D721Med (cell line): ENCODE measurements at regions not wholly inside any gene's neighbourhood (a gene's known extent, or its start where the extent isn't known, plus 50 kb on each side); places are given as distances from the start of the nearest gene placed in this dataset.

Source experiments
- DNase-seq: peaks from one replicate; pipeline ENCODE4 v3.0.0; 2011; ENCODE audit warnings: low spot score; ENCODE audit not compliant: insufficient read length
- FAIRE-seq: peaks from 2 replicates; lab custom pipeline; 2011; peaks lifted over from hg19 to GRCh38; lab: Jason Lieb, UNC
- TF ChIP-seq, protein P1 (sequence below): IDR thresholded peaks from 2 replicates; pipeline ENCODE4 v1.5.1; 2012; ENCODE audit warnings: mild to moderate bottlenecking, control low read depth; ENCODE audit not compliant: insufficient read depth; ENCODE audit errors: missing control alignments

DNA sequence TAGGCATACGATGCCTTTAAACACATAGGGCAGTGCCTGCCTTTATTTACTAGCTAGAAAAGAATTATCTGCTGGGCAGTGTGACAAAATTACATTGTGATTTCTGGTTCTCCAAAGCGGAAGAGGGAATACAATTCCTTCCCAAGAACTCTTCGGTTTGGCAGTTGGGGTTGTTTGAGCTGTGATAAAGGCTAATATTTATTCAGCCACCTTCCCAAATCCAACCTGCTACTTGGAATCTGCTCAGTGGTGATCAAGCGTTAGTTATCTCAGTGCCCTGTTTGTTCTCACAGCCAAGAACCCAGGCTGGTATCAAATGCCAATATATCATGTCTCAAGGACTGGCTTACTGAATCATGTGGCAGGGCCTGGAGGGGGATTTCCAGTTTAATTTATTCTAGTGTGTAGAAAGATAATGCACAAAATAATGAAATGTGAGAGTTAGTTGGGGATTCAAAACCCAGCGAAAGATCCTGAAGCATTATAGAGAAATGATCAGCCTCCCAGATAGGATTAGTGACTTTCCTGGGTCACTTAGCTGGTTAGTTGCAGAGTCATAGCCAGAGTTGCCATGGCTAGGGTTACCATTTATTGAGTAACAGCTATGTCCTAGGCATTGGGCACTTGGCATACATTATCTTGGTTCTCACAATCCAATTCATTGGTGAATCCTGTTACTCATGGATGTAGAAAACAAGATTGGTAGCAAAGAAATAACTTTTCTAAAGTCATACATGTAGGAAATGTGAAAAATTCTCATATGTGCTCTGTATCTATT lies 457.0 kb upstream of the KLF4 start:
- DNase-seq: no peak
- FAIRE-seq: no peak
- TF ChIP-seq, protein P1, sequence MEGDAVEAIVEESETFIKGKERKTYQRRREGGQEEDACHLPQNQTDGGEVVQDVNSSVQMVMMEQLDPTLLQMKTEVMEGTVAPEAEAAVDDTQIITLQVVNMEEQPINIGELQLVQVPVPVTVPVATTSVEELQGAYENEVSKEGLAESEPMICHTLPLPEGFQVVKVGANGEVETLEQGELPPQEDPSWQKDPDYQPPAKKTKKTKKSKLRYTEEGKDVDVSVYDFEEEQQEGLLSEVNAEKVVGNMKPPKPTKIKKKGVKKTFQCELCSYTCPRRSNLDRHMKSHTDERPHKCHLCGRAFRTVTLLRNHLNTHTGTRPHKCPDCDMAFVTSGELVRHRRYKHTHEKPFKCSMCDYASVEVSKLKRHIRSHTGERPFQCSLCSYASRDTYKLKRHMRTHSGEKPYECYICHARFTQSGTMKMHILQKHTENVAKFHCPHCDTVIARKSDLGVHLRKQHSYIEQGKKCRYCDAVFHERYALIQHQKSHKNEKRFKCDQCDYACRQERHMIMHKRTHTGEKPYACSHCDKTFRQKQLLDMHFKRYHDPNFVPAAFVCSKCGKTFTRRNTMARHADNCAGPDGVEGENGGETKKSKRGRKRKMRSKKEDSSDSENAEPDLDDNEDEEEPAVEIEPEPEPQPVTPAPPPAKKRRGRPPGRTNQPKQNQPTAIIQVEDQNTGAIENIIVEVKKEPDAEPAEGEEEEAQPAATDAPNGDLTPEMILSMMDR: no peak

- FAIRE-seq (no peak), DNase-seq (no peak)
- TF ChIP-seq, protein P1: no peak
These were observed 456.4 kb upstream of the KLF4 start for GRCh38 chr9:107945961-107946360.

GRCh38 chr9:107945493-107945892 lies 455.9 kb upstream of the KLF4 start:
- no peak for DNase-seq
- TF ChIP-seq, protein P1: no peak
- FAIRE-seq: no peak

DNA sequence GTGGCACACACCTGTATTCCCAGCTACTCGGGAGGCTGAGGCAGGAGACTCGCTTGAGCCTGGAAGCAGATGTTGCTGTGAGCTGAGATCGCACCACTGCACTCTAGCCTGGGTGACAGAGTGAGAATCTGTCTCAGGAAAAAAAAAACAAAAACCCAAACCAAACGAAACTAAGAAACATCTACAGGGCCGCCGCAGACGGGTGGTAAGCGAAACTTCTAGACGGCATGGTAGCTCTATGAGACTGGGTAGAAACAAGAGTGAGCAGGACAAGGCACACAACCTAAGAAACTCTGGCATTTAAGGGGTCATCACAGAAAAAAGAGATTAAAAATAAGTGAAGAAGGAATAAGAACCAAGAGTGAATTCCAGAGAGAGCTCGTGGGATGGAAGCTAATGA lies 454.8 kb upstream of the KLF4 start:
- TF ChIP-seq, protein P1: no peak
- FAIRE-seq: no peak
- DNase-seq: no peak

- DNase-seq: no peak
- no peak for FAIRE-seq
- TF ChIP-seq, protein P1: no peak
These were observed 454.3 kb upstream of the KLF4 start for GRCh38 chr9:107943901-107944300.

DNA sequence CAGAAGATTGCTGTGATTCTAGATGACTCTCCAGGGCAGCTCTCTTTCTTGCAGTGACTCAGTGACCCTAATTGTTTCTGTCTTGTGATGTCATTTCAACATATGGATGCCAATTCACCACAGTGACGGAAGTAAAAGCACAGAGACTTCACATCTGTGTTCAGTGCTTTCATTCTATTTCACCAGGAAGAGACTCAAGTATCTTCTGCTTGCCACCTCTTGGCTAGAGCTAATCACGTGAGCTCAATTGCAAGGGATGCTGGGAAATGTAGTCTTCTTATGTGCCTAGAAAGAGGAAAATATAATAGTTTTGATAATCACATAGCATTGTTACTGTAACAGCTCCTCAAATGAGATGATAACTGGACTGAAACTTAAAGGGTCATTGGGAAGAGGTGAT lies 453.3 kb upstream of the KLF4 start:
- no peak for DNase-seq
- no peak for FAIRE-seq

GRCh38 chr9:107942291-107942690 lies 452.7 kb upstream of the KLF4 start:
- DNase-seq (no peak), FAIRE-seq (no peak)
- TF ChIP-seq, protein P1: no peak

More for the DNA sequence above, 453.3 kb upstream of the KLF4 start:
- TF ChIP-seq, protein P1: no peak
